ENCODE measurements at regions not wholly inside any gene's neighbourhood (a gene's known extent, or its start where the extent isn't known, plus 50 kb on each side); places are given as distances from the start of the nearest gene placed in this dataset.

- no peak for TF ChIP-seq CTCF (IDR thresholded peaks at IDR 0.05; ENCODE audit: extremely low read depth, missing control alignments)
- no peak for DNase-seq (ENCODE audit: low spot score)
These were observed 106.9 kb upstream of the SLC8A1 start for GRCh38 chr2:40558761-40559160.

- TF ChIP-seq CTCF (IDR thresholded peaks at IDR 0.05; ENCODE audit: extremely low read depth, missing control alignments), result no peak
- DNase-seq (ENCODE audit: low spot score), result no peak
These were observed 107.3 kb upstream of the SLC8A1 start for GRCh38 chr2:40559175-40559574.

GRCh38 chr2:40564184-40564583 lies 112.3 kb upstream of the SLC8A1 start:
- no peak for DNase-seq (ENCODE audit: low spot score)
- TF ChIP-seq CTCF (IDR thresholded peaks at IDR 0.05; ENCODE audit: extremely low read depth, missing control alignments), result no peak

- no peak for TF ChIP-seq CTCF (IDR thresholded peaks at IDR 0.05; ENCODE audit: extremely low read depth, missing control alignments)
- no peak for DNase-seq (ENCODE audit: low spot score)
These were observed 127.4 kb upstream of the SLC8A1 start for GRCh38 chr2:40579247-40579646.

- TF ChIP-seq CTCF (IDR thresholded peaks at IDR 0.05; ENCODE audit: extremely low read depth, missing control alignments), result no peak
- no peak for DNase-seq (ENCODE audit: low spot score)
These were observed 132.5 kb upstream of the SLC8A1 start for GRCh38 chr2:40584432-40584831.

GRCh38 chr2:40591774-40592173 lies 139.9 kb upstream of the SLC8A1 start:
- no peak for DNase-seq (ENCODE audit: low spot score)
- TF ChIP-seq CTCF (IDR thresholded peaks at IDR 0.05; ENCODE audit: extremely low read depth, missing control alignments), result no peak

GRCh38 chr2:40592218-40592617 lies 140.3 kb upstream of the SLC8A1 start:
- DNase-seq (ENCODE audit: low spot score), result no peak
- no peak for TF ChIP-seq CTCF (IDR thresholded peaks at IDR 0.05; ENCODE audit: extremely low read depth, missing control alignments)

Measured in GM20000 (cell line).